ENCODE measurements at regions not wholly inside any gene's neighbourhood (a gene's known extent, or its start where the extent isn't known, plus 50 kb on each side); places are given as distances from the start of the nearest gene placed in this dataset.

GRCh38 chr12:127883013-127883412 lies 384.0 kb upstream of the TMEM132C start:
- intact Hi-C loops (cut with micrococcal nuclease; ENCODE audit: unreplicated experiment): no loop called here
- Histone ChIP-seq H2AFZ (no peak overlapping the region), H3K79me2 (ENCODE audit: low read depth) (no peaks in the 10 kb centered on the region), H4K20me1 (ENCODE audit: insufficient read depth) (no peaks in the 10 kb centered on the region), H3K27ac (no peak overlapping the region), H3K4me2 (no peak overlapping the region), H3K36me3 (ENCODE audit: low read depth) (no peaks in the 10 kb centered on the region), H3K4me3 (no peak overlapping the region), H3K27me3 (ENCODE audit: insufficient read depth, low read depth) (no peaks in the 10 kb centered on the region), H3F3A (ENCODE audit: insufficient read depth, low read depth) (no peaks in the 10 kb centered on the region), H3K9me2 (ENCODE audit: insufficient read depth) (no peaks in the 10 kb centered on the region), H3K4me1 (replicated peaks; ENCODE audit: insufficient read depth) (no peaks in the 10 kb centered on the region), H3K9me3 (ENCODE audit: insufficient read depth, low read depth) (no peaks in the 10 kb centered on the region)
- CTCF ChIA-PET: no interaction called here
- no TSS peak for BruUV-seq (replicated peaks)
- no peak for DNase-seq
- POLR2A ChIA-PET (ENCODE audit: unreplicated experiment): no interaction called here
- TF ChIP-seq, protein P1, sequence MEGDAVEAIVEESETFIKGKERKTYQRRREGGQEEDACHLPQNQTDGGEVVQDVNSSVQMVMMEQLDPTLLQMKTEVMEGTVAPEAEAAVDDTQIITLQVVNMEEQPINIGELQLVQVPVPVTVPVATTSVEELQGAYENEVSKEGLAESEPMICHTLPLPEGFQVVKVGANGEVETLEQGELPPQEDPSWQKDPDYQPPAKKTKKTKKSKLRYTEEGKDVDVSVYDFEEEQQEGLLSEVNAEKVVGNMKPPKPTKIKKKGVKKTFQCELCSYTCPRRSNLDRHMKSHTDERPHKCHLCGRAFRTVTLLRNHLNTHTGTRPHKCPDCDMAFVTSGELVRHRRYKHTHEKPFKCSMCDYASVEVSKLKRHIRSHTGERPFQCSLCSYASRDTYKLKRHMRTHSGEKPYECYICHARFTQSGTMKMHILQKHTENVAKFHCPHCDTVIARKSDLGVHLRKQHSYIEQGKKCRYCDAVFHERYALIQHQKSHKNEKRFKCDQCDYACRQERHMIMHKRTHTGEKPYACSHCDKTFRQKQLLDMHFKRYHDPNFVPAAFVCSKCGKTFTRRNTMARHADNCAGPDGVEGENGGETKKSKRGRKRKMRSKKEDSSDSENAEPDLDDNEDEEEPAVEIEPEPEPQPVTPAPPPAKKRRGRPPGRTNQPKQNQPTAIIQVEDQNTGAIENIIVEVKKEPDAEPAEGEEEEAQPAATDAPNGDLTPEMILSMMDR (conservative IDR thresholded peaks at IDR 0.05): no peak
- TF ChIP-seq EZH2 (IDR thresholded peaks at IDR 0.05; ENCODE audit: low read depth): no peak

GRCh38 chr12:127885954-127886750 lies 380.8 kb upstream of the TMEM132C start:
- no TSS peak for BruUV-seq (replicated peaks)
- H3K9me3 ChIP-seq (ENCODE audit: insufficient read depth, low read depth): no peaks in the 10 kb centered on the region
- no peak for TF ChIP-seq EZH2 (IDR thresholded peaks at IDR 0.05; ENCODE audit: low read depth)
- TF ChIP-seq, protein P1 (conservative IDR thresholded peaks at IDR 0.05): no peak
- no peak for DNase-seq
- H3K36me3 ChIP-seq (ENCODE audit: low read depth): no peaks in the 10 kb centered on the region
- no peaks in the 10 kb centered on the region for H3K4me1 ChIP-seq (replicated peaks; ENCODE audit: insufficient read depth)
- intact Hi-C loops (cut with micrococcal nuclease; ENCODE audit: unreplicated experiment): no loop called here
- H3K27ac ChIP-seq: no peak overlapping the region
- H3K4me2 ChIP-seq: no peak overlapping the region
- H2AFZ ChIP-seq: no peak overlapping the region
- no peaks in the 10 kb centered on the region for H4K20me1 ChIP-seq (ENCODE audit: insufficient read depth)
- ChIA-PET POLR2A (ENCODE audit: unreplicated experiment) (no interaction called here), CTCF (no interaction called here)
- H3K4me3 ChIP-seq: no peak overlapping the region
- H3F3A ChIP-seq (ENCODE audit: insufficient read depth, low read depth): no peaks in the 10 kb centered on the region
- H3K9me2 ChIP-seq (ENCODE audit: insufficient read depth): no peaks in the 10 kb centered on the region
- H3K79me2 ChIP-seq (ENCODE audit: low read depth): no peaks in the 10 kb centered on the region
- H3K27me3 ChIP-seq (ENCODE audit: insufficient read depth, low read depth): 0 out of 2 replicates have a peak, but pooled peaks cover 5% of the 10 kb centered on the region

GRCh38 chr12:127886827-127887226 lies 380.1 kb upstream of the TMEM132C start:
- ChIA-PET CTCF (no interaction called here), POLR2A (ENCODE audit: unreplicated experiment) (no interaction called here)
- H4K20me1 ChIP-seq (ENCODE audit: insufficient read depth): no peaks in the 10 kb centered on the region
- no peak overlapping the region for H3K4me3 ChIP-seq
- H3F3A ChIP-seq (ENCODE audit: insufficient read depth, low read depth): no peaks in the 10 kb centered on the region
- BruUV-seq (replicated peaks): no TSS peak
- no peaks in the 10 kb centered on the region for H3K9me2 ChIP-seq (ENCODE audit: insufficient read depth)
- H3K79me2 ChIP-seq (ENCODE audit: low read depth): no peaks in the 10 kb centered on the region
- no peak overlapping the region for H3K27ac ChIP-seq
- no peak overlapping the region for H3K4me2 ChIP-seq
- H3K36me3 ChIP-seq (ENCODE audit: low read depth): no peaks in the 10 kb centered on the region
- no peak for DNase-seq
- TF ChIP-seq EZH2 (IDR thresholded peaks at IDR 0.05; ENCODE audit: low read depth): no peak
- TF ChIP-seq, protein P1 (conservative IDR thresholded peaks at IDR 0.05): no peak
- no peaks in the 10 kb centered on the region for H3K9me3 ChIP-seq (ENCODE audit: insufficient read depth, low read depth)
- H3K27me3 ChIP-seq (ENCODE audit: insufficient read depth, low read depth): 0 out of 2 replicates have a peak, but pooled peaks cover 5% of the 10 kb centered on the region
- H3K4me1 ChIP-seq (replicated peaks; ENCODE audit: insufficient read depth): no peaks in the 10 kb centered on the region
- no peak overlapping the region for H2AFZ ChIP-seq
- intact Hi-C loops (cut with micrococcal nuclease; ENCODE audit: unreplicated experiment): no loop called here
